ENCODE measurements at regions not wholly inside any gene's neighbourhood (a gene's known extent, or its start where the extent isn't known, plus 50 kb on each side); places are given as distances from the start of the nearest gene placed in this dataset.

DNA sequence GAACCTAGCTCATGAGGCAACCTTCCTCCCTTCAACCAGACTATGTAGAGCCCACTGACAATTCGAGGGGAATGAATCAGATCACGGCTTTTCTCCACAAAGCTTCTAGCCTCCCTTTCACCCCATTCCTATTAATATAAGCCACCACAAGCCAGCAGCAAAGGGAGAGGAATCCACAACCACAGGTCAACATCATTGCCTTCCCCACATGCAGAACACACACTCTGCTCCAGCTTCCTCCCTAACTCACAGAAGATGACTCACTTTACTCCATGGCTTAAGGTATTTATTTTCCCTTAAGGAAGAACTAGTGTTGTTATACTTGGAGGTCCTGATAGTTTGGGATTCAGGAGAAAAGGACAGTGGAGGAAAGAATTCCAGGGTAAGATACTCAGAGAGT lies 272.2 kb downstream of the C1D start:
- TF ChIP-seq, protein P1, sequence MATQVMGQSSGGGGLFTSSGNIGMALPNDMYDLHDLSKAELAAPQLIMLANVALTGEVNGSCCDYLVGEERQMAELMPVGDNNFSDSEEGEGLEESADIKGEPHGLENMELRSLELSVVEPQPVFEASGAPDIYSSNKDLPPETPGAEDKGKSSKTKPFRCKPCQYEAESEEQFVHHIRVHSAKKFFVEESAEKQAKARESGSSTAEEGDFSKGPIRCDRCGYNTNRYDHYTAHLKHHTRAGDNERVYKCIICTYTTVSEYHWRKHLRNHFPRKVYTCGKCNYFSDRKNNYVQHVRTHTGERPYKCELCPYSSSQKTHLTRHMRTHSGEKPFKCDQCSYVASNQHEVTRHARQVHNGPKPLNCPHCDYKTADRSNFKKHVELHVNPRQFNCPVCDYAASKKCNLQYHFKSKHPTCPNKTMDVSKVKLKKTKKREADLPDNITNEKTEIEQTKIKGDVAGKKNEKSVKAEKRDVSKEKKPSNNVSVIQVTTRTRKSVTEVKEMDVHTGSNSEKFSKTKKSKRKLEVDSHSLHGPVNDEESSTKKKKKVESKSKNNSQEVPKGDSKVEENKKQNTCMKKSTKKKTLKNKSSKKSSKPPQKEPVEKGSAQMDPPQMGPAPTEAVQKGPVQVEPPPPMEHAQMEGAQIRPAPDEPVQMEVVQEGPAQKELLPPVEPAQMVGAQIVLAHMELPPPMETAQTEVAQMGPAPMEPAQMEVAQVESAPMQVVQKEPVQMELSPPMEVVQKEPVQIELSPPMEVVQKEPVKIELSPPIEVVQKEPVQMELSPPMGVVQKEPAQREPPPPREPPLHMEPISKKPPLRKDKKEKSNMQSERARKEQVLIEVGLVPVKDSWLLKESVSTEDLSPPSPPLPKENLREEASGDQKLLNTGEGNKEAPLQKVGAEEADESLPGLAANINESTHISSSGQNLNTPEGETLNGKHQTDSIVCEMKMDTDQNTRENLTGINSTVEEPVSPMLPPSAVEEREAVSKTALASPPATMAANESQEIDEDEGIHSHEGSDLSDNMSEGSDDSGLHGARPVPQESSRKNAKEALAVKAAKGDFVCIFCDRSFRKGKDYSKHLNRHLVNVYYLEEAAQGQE (IDR thresholded peaks at IDR 0.05; ENCODE audit: low read depth): no peak
- no peak for TF ChIP-seq CBX3 (IDR thresholded peaks at IDR 0.05; ENCODE audit: low read depth)
- TF ChIP-seq EZH2phosphoT487 (IDR thresholded peaks at IDR 0.05; ENCODE audit: borderline replicate concordance): no peak
- TF ChIP-seq ZNF274 (IDR thresholded peaks at IDR 0.05; ENCODE audit: low read depth, low read length): no peak
- no peak for TF ChIP-seq YY1 (IDR thresholded peaks at IDR 0.05; ENCODE audit: extremely low read depth, insufficient replicate concordance, low read depth, low read length)
- TF ChIP-seq, protein P2, sequence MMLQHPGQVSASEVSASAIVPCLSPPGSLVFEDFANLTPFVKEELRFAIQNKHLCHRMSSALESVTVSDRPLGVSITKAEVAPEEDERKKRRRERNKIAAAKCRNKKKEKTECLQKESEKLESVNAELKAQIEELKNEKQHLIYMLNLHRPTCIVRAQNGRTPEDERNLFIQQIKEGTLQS (IDR thresholded peaks at IDR 0.05): no peak
- TF ChIP-seq ELF1 (IDR thresholded peaks at IDR 0.05; ENCODE audit: borderline replicate concordance, low read depth): no peak
- TF ChIP-seq ZFX (IDR thresholded peaks at IDR 0.05): no peak
- no peak for TF ChIP-seq EGR1 (IDR thresholded peaks at IDR 0.05; ENCODE audit: low read depth)

More for the DNA sequence above, 272.2 kb downstream of the C1D start:
- Histone ChIP-seq H3K9me3 (ENCODE audit: control insufficient read depth in 1 of 2, insufficient read depth in 1 of 2, low read depth in 1 of 2, low read length in 2 of 2) (no peaks in the 10 kb centered on the region), H3K79me2 (ENCODE audit: insufficient read depth, low read length) (no peaks in the 10 kb centered on the region), H3K9ac (ENCODE audit: low read length) (no peak overlapping the region), H3K27ac (ENCODE audit: low read depth, low read length) (no peak overlapping the region), H2AFZ (ENCODE audit: low read depth, low read length, poor library complexity, severe bottlenecking) (no peak overlapping the region), H3K36me3 (ENCODE audit: control insufficient read depth in 1 of 2, insufficient read depth in 2 of 2, low read length in 2 of 2) (no peaks in the 10 kb centered on the region), H4K20me1 (ENCODE audit: insufficient read depth) (no peaks in the 10 kb centered on the region), H3K27me3 (ENCODE audit: insufficient read depth, low read length) (peaks cover 19% of the 10 kb centered on the region; the same call in 1 of the 2 replicates), H3K4me2 (ENCODE audit: low read length) (no peak overlapping the region), H3K4me1 (ENCODE audit: control insufficient read depth in 1 of 2, insufficient read depth in 2 of 2, low read length in 2 of 2) (no peaks in the 10 kb centered on the region), H3K4me3 (replicated peaks in 1 of 2; ENCODE audit: low read depth in 1 of 2, low read length in 2 of 2) (no peak overlapping the region), H3K9me2 (ENCODE audit: insufficient read depth) (no peaks in the 10 kb centered on the region)
- no TSS peak for BruUV-seq (replicated peaks)
- no peak for ATAC-seq
- intact Hi-C loops (cut with micrococcal nuclease): no loop called here
- CTCF ChIA-PET: no interaction called here
- RAD21 ChIA-PET (ENCODE audit: low non-redundant PET in 1 of 2, low total read pairs in 2 of 2, uncharacterized antibody in 2 of 2, unreplicated experiment in 2 of 2): no interaction called here
- POLR2A ChIA-PET: no interaction called here
- DNase-seq (ENCODE audit: low read depth, low spot score): no peak

All from HCT116 (cell line).